GM19328 (cell line): ENCODE measurements at regions not wholly inside any gene's neighbourhood (a gene's known extent, or its start where the extent isn't known, plus 50 kb on each side); places are given as distances from the start of the nearest gene placed in this dataset.

ENCODE experiments used
- ATAC-seq: cut with Tn5 transposase; IDR thresholded peaks from one replicate; pipeline ENCODE4 v1.9.1; 2021; ENCODE audit warnings: mild to moderate bottlenecking, moderate library complexity; ENCODE audit not compliant: unreplicated experiment

DNA sequence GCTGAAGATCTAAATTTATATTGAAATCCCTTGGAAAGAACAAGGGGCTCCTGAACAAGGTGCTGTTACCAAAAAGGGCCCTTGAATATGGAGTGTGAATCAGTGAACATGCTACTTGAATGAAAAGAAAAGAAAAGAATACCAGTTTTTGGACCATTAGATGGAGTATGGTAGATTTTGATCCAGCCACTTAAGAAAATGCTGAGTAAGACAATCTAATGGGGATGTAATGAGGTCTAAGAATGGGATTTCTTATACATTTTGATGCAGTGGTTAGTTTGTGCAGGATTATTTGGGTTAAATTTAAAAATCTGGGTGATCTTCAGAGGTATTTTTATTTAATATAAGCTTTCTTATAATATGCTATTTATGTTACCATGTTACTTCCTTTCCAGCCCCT is 2003.0 kb upstream of the LRRTM1 start:
- ATAC-seq = no peak

DNA sequence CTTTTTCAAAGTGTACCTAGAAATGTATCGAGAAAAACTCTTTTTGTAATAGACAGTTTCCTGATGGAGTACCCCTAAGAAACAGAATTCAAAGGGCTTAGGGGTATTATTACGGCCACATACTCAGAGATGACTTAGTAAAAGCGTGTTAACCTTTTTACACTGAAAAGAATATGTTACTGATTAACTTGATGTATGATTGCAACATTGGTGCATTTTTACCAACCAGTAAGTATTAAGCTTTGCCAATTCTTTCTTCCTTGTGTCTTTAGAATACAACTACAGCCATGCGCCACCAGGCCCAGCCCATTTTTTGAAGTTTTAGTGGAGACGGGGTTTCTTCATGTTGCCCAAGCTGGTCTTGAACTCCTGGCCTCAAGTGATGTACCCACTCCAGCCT is 1997.0 kb upstream of the LRRTM1 start:
- no peak for ATAC-seq

DNA sequence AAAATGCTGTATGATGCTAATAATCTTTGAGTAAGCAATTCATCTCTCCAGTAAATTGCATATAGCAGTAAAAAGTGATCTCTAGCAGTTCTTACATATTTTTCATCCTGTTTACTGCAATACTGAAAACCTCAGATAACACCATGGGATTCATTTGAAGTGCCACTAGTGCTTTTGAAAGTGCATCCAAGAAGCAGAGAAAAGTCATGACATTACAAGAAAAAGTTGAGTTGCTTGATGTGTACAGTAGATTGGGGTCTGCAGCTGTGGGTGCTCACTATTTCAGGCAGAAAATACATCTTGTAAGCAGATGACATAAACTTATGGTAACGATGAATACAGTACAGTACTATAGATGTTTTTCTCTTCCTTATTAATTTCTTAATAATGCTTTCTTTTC is 1984.9 kb upstream of the LRRTM1 start:
- no peak for ATAC-seq

DNA sequence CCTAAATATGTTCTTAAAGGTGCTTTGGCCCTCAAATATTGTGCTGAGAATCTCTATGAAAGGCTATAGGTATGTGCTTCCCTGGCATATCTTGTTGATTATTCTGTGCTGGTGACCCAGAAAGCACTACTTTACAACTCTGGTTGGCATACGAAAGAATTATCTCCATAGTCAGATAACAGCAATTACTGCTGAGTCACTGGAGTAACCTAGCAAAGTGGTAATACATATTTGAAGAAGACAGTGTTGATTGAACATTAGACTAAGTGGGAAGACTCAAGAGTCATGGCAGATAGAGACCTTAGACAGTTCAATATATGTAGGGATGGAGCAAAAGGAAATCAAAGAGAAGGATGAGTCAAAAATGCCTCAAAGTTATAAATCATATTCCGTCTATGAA is 1978.5 kb upstream of the LRRTM1 start:
- no peak for ATAC-seq

DNA sequence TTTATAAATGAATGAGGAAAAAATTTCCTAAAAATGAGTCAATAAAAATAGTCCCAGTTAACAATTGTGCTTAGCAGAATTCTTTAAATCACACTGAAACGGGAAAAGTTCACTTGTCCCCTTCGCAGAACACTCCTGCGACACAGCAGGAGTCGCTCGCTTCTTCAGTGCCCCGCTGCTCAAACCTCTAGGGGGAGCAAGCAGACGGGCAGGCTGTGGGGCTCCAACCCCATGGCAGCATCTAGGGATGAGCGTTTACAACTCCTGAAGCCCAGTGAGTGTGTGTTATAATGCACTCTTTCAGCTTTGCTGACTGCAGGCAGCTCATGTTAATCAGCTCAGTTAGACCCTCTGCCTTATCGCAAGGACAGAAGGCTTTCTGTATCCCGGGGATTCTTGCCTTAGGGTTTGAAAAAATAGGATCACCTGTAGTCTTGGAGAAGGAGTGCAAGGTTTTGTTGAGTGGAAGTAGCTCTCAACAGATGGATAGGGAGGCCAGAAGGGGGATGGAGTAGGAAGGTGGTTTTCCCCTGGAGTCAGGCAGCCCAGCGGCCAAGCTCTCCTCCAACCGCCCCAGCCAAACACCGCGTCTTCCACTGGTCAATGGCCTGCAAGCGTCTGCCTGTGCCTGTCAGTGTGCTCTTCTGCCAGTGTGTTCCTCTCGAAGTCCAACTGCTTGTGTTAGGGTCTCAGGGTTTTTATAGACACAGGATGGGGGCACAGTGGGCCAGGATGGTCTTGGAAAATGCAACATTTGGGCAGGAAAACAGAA is 1977.7 kb upstream of the LRRTM1 start:
- ATAC-seq = no peak

DNA sequence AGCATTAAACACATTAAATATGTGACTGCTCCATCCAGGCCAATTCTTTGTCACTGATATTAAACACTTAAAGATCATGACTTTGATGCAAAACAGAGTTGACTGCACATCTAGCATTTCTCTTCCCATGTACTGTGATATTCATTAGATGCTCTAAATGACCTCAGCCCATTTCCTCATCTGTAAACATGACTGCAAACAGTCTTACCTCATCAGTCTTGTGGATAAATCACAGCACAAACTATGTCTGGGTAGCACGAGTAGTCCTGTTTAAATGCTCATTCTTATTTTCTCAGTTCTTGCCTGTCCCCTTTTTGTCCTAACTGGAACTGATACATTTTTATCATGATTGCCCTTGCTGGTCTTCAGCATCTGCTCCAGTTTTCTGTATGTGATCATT is 1974.8 kb upstream of the LRRTM1 start:
- ATAC-seq = no peak

DNA sequence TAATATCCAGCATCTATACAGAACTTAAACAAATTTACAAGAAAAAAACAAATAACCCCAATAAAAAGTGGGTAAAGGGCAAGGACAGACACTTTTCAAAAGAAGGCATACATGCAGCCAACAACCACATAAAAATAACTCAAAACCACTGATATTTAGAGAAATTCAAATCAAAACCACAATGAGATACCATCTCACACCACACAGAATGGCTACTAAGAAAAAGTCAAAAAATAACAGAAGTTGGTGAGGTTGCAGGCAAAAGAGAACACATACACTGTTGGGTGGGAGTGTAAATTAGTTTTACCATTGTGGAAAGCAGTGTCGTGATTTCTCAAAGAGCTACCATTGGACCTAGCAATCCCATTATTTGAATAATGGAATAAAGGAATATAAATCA is 1973.9 kb upstream of the LRRTM1 start:
- no peak for ATAC-seq

DNA sequence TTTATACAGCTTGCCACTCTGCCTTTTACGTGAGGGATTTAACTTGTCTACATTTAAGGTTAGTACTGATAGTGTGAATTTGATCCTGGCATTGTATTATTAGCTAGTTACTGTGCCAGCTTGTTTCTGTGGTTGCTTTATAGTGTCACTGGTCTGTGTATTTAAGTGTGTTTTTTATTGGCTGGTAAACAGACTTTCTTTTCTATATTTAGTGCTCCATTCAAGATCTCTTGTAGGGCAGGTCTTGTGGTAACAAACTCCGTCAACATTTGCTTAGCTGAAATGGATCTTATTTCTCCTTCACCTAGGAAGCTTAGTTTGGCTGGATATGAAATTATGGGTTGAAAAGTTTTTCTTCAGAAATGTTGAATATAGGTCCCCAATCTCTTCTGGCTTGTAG is 1971.0 kb upstream of the LRRTM1 start:
- no peak for ATAC-seq

DNA sequence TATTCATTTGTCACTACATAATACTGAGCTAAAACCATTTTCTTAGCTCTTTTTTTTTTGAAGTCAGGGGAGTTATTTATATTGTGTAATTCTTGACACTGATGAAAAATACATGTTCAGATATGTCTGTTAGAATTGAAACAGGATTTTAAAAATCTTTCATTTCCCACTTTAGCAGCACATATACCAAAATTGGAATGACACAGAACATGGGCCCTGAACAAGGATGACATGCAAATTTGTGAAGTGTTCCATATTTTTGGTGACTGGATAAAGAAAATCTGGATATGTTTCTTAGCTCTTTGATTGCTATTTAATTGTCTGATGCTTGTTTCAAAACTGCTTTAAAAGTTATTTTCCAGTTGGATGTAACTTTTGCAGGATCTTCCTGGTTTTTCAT is 1963.9 kb upstream of the LRRTM1 start:
- ATAC-seq = no peak

DNA sequence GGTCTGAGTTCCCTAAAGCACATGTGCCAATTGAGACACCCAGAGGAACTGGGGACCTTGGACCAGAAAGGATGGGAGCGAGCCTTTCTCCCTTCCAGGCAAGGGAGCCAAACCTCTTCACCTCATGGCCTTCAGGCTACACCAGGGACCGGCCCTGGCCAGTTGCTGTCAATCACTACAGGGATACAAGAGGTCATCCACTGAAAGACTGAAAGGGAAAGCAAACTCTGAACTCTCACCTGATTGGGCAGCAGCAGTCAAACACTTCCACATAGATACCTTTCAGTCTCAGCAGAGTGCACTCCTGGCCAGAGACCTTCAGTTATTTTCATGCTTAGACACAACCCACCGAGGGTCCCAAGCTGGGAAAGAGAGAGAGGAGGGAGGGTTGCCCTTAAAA is 1956.0 kb upstream of the LRRTM1 start:
- no peak for ATAC-seq

DNA sequence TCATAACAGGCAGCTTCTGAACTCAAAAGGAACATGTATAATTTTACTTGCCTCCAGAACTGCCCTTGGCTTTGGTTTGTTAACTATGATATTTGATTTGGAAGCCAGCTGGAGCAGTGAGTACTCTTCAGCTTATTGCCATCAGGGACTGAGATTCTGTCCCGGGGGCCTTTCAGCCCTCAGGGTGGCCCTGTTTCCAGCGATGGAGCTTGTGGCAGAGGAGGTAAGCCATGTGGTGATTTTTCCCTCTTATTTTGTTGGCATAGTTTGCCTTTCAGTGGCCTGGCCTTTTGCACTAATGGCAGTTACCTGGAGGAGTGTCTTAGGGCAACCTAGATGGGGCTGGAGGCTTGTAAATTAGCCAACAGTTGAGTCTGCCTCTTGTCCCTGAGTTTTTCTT is 1955.0 kb upstream of the LRRTM1 start:
- ATAC-seq = no peak

DNA sequence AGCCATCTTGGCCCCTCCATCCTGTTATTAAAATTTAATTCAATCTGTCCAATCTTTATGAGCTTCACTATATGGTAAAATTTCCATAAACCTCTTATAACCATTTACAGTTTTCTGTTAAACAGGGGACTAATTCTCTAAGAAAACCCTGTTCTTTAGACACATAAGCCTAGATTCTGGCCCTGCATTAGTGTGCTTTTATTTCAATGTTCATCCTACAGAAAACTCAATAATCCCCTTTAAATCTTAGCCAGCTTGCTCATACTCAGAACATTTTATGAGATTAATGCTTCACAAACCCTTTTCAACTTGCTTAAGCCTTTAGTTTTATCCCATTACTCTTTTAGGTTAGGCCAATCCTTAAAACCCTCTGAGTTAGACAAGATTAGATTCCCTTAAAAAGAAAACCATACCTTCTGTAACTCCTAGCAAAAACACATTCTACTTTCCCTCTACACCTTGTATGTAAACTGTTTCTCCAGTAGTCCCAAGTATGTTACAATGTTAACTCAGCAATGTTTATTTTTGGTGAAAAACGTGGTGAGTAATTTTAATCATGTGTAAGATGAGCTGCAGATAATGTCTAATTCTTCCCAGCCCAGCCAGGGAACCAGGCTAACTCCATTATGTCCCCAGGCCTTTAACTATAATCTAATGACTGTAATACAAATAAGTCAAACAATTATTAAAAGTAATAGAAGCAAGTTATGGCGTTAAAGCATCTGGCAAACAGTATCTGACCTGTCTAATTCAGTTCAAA is 1953.4 kb upstream of the LRRTM1 start:
- ATAC-seq = no peak

DNA sequence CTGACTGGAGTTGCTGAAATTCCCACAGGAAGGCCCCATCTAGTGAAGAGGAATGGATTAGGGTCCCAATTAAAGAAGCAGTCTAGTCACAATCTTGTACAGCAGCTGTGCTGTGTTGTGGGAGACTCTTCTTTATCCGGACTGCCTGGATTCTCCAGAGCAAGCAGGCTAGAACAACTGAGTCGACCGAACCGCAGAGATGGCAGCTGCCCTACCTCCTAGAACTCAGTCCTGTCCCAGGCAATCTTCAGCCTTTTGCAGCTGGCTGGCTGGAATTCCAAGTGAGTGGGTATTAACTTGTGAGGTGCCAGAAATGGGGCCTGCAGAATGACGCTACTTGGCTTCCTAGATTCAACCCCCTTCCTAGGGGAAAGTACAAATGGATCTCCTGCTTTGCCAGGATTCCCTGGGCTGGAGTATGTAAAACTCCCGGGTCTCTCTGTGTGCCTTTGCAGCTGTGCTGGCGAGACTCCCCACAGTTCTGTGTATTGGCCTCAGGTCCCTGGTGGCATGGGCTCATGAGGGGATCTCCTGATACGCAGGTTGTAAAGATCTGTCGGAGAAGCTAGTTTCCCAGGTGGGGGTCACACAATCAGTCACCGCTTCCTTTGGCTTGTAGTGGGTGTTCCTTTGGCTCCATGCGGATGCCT is 1952.6 kb upstream of the LRRTM1 start:
- ATAC-seq = no peak

DNA sequence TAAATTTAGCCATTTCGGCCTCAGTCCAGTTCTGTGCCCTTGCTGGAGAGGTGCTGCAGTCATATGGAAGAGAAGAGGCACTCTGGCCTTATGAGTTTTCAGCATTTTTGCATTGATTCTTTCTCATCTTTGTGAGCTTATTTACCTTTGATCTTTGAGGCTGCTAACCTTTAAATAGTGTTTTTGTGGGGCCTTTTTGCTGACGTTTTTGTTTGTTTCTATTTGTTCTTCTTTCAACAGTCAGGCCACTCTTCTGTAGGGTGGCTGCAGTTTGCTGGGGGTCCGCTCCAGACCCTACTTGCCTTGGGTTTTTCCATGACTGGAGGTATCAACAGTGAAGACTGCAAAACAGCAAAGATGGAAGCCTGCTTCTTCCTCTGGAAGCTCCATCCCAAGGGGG is 1951.7 kb upstream of the LRRTM1 start:
- ATAC-seq = no peak

DNA sequence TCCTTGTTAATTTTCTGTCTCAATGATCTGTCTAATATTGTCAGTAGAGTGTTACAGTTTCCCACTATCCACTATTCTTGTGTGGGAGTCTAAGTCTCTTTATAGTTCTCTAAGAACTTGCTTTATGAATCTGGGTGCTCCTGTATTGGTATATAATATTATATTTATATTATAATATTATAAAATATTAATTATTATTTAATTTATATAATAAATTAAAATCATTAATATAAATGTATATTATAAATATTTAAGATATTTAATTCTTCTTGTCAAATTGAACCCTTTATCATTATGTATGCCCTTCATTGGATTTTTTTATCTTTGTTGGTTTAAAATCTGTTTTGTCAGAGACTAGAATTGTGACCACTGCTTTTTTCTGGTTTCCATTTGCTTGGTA is 1950.2 kb upstream of the LRRTM1 start:
- no peak for ATAC-seq

DNA sequence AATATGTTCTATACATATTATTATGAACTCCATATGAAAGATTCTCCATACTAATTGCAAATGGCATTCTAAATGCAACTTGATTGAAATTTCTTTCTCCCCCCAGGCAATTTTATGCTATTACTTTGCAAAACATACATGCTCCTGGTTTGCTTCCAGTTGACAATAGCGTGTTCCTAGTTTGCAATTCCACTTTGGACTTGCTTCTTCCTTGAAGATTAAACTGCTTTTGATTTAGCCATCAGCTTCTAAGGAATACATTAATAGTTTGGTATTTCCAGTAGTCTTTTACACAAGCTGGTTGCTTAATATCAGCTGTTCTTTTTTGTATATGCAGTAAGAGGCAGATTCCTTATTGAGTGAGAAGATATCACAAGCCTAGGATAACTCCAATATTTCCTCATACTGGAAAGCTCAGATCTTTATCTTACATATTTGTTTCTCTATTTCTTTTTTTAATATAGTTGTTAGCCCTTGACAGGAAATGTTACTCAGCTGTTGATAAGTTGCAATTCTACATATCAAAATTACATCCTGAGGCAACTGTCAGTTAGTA is 1941.7 kb upstream of the LRRTM1 start:
- ATAC-seq = no peak

DNA sequence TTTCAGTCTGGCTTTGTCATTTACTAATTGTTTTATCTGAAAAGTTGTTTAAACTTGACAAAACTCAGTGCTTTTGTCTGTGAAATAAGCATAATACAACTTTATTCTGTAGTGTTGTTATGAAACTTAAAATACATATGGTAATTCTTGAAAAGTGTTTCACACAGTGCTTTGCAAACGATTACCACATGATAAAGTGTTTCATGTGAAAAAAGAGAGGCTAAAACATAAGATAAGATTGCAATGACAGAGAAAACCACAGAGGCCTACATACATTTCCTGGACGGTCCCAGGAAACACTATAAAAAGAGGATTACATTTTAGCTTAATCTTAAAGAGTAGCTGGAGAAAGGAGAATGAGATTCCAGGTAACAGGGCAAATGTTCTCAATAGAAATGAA is 1934.6 kb upstream of the LRRTM1 start:
- ATAC-seq = no peak

DNA sequence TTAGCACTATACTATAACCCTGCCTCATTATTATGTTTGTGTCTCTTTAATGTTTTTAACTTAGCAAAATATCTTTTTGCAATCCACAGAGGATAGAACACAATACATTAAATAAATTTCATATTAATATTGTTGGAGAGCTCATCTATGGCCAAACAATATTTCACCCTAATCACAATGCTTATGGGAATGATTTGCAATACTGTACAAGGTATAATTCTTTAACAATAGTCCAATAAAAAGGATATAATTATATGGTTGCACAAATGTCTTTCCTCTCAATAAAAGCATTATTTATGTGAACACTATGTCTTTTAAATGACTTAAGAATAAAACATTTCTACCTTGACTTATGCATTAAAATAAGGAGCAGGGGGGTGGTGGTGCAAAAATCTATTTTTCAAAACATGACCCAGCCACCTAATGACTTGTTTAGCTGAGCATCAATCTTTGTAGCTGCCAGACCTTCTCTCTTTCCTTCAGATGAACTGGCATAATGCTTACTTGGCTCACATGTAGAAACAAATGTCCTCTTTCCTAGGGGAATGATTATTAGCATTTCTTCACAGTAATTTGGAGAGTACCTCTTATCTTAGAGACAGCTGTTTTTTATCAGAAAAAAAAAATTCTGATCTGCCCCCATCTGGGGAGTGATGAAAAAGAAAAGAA is 1933.6 kb upstream of the LRRTM1 start:
- ATAC-seq = no peak

DNA sequence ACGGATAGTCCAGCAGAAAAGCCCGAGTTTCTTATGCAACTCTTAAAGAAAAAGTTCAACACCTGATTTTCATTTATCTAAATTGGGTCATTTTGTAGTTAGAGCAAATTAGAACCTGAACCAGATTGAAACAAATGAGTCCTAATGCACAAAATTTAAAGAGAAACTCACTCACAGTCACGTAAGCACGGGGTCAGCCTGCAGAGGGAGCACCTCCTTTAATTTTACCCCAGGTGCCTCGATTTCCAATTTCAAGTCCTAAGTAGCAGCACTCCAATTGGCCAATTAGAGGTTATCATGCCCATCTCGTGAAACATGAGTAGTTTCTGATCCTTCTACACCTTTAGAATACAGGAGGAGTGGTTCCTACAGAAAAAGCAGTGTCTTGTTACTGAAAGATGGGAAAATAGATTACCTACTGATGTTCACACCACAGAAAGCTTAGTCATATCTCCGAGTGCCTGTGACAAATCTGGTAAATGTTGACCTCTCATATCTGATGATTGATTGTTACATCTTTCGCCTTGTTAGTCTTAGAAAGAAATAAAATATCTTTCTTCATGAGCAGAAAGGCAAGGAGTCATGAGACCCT is 1929.8 kb upstream of the LRRTM1 start:
- no peak for ATAC-seq

DNA sequence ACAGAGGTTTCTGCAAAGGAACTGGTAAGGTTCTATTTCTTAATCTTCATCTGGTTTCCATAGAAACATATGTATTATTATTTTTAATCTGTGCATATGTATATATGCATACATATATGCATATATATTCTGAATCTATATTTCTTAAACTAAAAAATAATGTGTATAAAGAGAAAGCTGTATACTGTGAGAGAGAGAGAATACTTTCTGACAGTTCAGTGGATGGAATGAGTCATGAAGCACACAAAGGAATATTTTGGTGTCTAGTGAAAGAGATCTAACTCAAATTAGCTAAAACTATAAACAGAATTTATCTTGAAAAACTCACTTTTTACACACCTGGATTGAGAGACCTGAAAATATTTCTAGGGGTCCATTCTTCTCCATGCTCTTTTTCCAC is 1929.3 kb upstream of the LRRTM1 start:
- no peak for ATAC-seq

DNA sequence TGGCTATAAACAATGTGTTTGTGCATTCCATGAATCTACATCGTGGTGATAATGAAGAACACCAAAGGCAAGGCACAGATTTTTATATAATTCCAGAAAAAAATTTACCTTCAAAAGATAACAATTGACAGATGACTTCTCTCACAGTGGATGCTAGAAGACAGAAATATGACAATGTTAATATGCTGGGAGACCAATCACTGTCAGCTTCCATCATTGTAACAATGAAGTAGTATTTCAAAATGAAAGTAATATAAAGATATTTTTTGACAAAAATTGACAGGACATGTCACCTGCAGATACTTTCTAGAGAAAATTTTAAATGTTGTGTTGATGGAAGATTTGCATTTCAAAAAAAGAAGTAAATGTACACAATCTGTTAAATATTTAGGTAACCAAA is 1925.9 kb upstream of the LRRTM1 start:
- no peak for ATAC-seq
